Mesenchymal stem cell (in vitro differentiated cells and primary cell): ENCODE measurements at regions not wholly inside any gene's neighbourhood (a gene's known extent, or its start where the extent isn't known, plus 50 kb on each side); places are given as distances from the start of the nearest gene placed in this dataset.

Experiments used
- DNase-seq: peaks from one replicate; pipeline ENCODE4 v3.0.0-alpha.2; 2013
- H2AFZ ChIP-seq: one replicate; pipeline ENCODE4 v1.6.1; 2013; ENCODE audit warnings: low read depth, mild to moderate bottlenecking, control low read depth, inconsistent platforms, low read length, moderate library complexity
- H2AK5ac ChIP-seq: 2 replicates; pipeline ENCODE4 v1.6.1; 2013; ENCODE audit warnings: low read length, moderate library complexity, mild to moderate bottlenecking, inconsistent platforms; ENCODE audit not compliant: severe bottlenecking
- H2BK120ac ChIP-seq: one replicate; pipeline ENCODE4 v1.6.1; 2013; ENCODE audit warnings: low read depth, mild to moderate bottlenecking, inconsistent platforms, low read length, moderate library complexity
- H2BK12ac ChIP-seq, 2 experiments: one replicate each; pipeline ENCODE4 v1.6.1; 2013; ENCODE audit warnings: inconsistent platforms in 2 of 2, low read length in 2 of 2, mild to moderate bottlenecking in 2 of 2, moderate library complexity in 2 of 2, control low read depth in 1 of 2
- H2BK15ac ChIP-seq: one replicate; pipeline ENCODE4 v1.6.1; 2013; ENCODE audit warnings: mild to moderate bottlenecking, low read depth, inconsistent platforms; ENCODE audit not compliant: poor library complexity, severe bottlenecking
- H2BK5ac ChIP-seq: 2 replicates; pipeline ENCODE4 v1.6.1; 2013; ENCODE audit warnings: low read depth, mild to moderate bottlenecking, low read length, control low read depth, inconsistent platforms; ENCODE audit not compliant: poor library complexity, severe bottlenecking
- H3K14ac ChIP-seq, 2 experiments: one replicate each; pipeline ENCODE4 v1.6.1; 2013; ENCODE audit warnings: inconsistent platforms in 2 of 2, low read length in 2 of 2, control low read depth in 1 of 2, mild to moderate bottlenecking in 1 of 2, moderate library complexity in 1 of 2
- H3K18ac ChIP-seq, 2 experiments: one replicate each; pipeline ENCODE4 v1.6.1; 2013; ENCODE audit warnings: inconsistent platforms in 2 of 2, low read length in 2 of 2, control low read depth in 1 of 2, low read depth in 1 of 2, mild to moderate bottlenecking in 1 of 2
- H3K23ac ChIP-seq, 2 experiments: one replicate each; pipeline ENCODE4 v1.6.1; 2013; ENCODE audit warnings: inconsistent platforms in 2 of 2, low read length in 2 of 2, mild to moderate bottlenecking in 2 of 2, moderate library complexity in 2 of 2, control low read depth in 1 of 2
- H3K27ac ChIP-seq: 2 replicates; pipeline ENCODE4 v1.5.1; 2013; ENCODE audit warnings: mild to moderate bottlenecking, moderate library complexity, low read length, control low read depth, inconsistent platforms; ENCODE audit not compliant: poor library complexity, severe bottlenecking
- H3K27me3 ChIP-seq, 2 experiments: 2 replicates each; pipeline versions ENCODE4 v1.6.1 to v1.7.0; 2013; ENCODE audit warnings: low read length in 2 of 2, mild to moderate bottlenecking in 2 of 2, moderate library complexity in 2 of 2, control low read depth in 1 of 2, inconsistent platforms in 1 of 2; ENCODE audit not compliant: control insufficient read depth in 1 of 2, insufficient read depth in 1 of 2
- H3K36me3 ChIP-seq, 2 experiments: 2 replicates each; pipeline versions ENCODE4 v1.6.1 to v1.7.0; 2013; ENCODE audit warnings: low read length in 2 of 2, control low read depth in 1 of 2, inconsistent platforms in 1 of 2, low read depth in 1 of 2, mild to moderate bottlenecking in 1 of 2; ENCODE audit not compliant: insufficient read depth in 2 of 2, control insufficient read depth in 1 of 2
- H3K4ac ChIP-seq, 2 experiments: one replicate each; pipeline ENCODE4 v1.6.1; 2013; ENCODE audit warnings: inconsistent platforms in 2 of 2, low read length in 2 of 2, mild to moderate bottlenecking in 2 of 2, moderate library complexity in 2 of 2, control low read depth in 1 of 2, low read depth in 1 of 2
- H3K4me1 ChIP-seq: 2 replicates; pipeline ENCODE4 v1.6.1; 2013; ENCODE audit warnings: low read depth, low read length, control low read depth; ENCODE audit not compliant: control insufficient read depth, insufficient read depth
- H3K4me2 ChIP-seq: 2 replicates; pipeline ENCODE4 v1.6.1; 2013; ENCODE audit warnings: low read length, mild to moderate bottlenecking, inconsistent platforms; ENCODE audit not compliant: poor library complexity, severe bottlenecking
- H3K4me3 ChIP-seq, 2 experiments: 2 replicates each; pipeline versions ENCODE4 v1.5.1 to v1.7.0; 2013; ENCODE audit warnings: low read length in 2 of 2, mild to moderate bottlenecking in 2 of 2, control low read depth in 1 of 2, low read depth in 1 of 2; ENCODE audit not compliant: insufficient read depth in 1 of 2
- H3K79me1 ChIP-seq: replicated peaks from 2 replicates; pipeline ENCODE4 v1.6.1; 2013; ENCODE audit warnings: mild to moderate bottlenecking, control low read depth, low read length, inconsistent platforms; ENCODE audit not compliant: poor library complexity, severe bottlenecking
- H3K9ac ChIP-seq: 2 replicates; pipeline ENCODE4 v1.7.0; 2013; ENCODE audit warnings: mild to moderate bottlenecking, low read length, moderate library complexity
- H3K9me3 ChIP-seq: 2 replicates; pipeline ENCODE4 v1.7.0; 2013; ENCODE audit warnings: mild to moderate bottlenecking, low read length; ENCODE audit not compliant: control insufficient read depth
- H4K8ac ChIP-seq: one replicate; pipeline ENCODE4 v1.6.1; 2013; ENCODE audit warnings: inconsistent platforms, mild to moderate bottlenecking, low read length, moderate library complexity
- H4K91ac ChIP-seq: one replicate; pipeline ENCODE4 v1.6.1; 2013; ENCODE audit warnings: mild to moderate bottlenecking, low read length, inconsistent platforms
- WGBS: methylation state at CpG from one replicate; pipeline ENCODE4 v1.1.7; 2013; ENCODE audit warnings: mixed read lengths; 5-methylcytosine and 5-hydroxymethylcytosine counted together

GRCh38 chr20:39944861-39945260 lies 744.2 kb downstream of the MAFB start:
- Histone ChIP-seq H3K23ac (no peak overlapping the region), H3K9ac (no peak overlapping the region), H2AK5ac (no peak overlapping the region)

GRCh38 chr20:39943336-39943735 lies 745.7 kb downstream of the MAFB start:
- WGBS: 82% methylated on average over 5 of the region's 6 CpGs
- Histone ChIP-seq H3K23ac (no peak overlapping the region), H3K14ac (no peak overlapping the region), H3K9ac (no peak overlapping the region), H3K9me3 (no peaks in the 10 kb centered on the region), H3K27ac (no peak overlapping the region), H3K27me3 (no peaks in the 10 kb centered on the region), H2AK5ac (no peak overlapping the region), H4K8ac (no peak overlapping the region), H2BK15ac (no peak overlapping the region), H3K4me1 (no peaks in the 10 kb centered on the region), H2BK120ac (no peak overlapping the region), H4K91ac (no peak overlapping the region), H3K18ac (no peak overlapping the region), H3K4ac (no peak overlapping the region), H2AFZ (no peak overlapping the region), H3K4me2 (no peak overlapping the region), H3K36me3 (no peaks in the 10 kb centered on the region), H2BK12ac (no peak overlapping the region), H3K4me3 (no peak overlapping the region), H2BK5ac (no peak overlapping the region), H3K79me1 (no peaks in the 10 kb centered on the region)
- no peak for DNase-seq

More at GRCh38 chr20:39944861-39945260, 744.2 kb downstream of the MAFB start:
- Histone ChIP-seq H3K4me3 (no peak overlapping the region), H3K4me2 (no peak overlapping the region), H3K4ac (no peak overlapping the region), H4K8ac (no peak overlapping the region), H3K9me3 (no peaks in the 10 kb centered on the region), H3K27me3 (no peaks in the 10 kb centered on the region), H2BK120ac (no peak overlapping the region), H3K18ac (no peak overlapping the region), H3K4me1 (no peaks in the 10 kb centered on the region), H3K36me3 (no peaks in the 10 kb centered on the region), H2BK15ac (no peak overlapping the region), H3K14ac (no peak overlapping the region), H4K91ac (no peak overlapping the region), H2AFZ (no peak overlapping the region), H2BK5ac (no peak overlapping the region), H3K79me1 (no peaks in the 10 kb centered on the region), H3K27ac (no peak overlapping the region), H2BK12ac (no peak overlapping the region)
- DNase-seq: no peak

- no peak overlapping the region for H2BK120ac ChIP-seq
- no peaks in the 10 kb centered on the region for H3K36me3 ChIP-seq
- H3K79me1 ChIP-seq: no peaks in the 10 kb centered on the region
- H2BK15ac ChIP-seq: no peak overlapping the region
- no peak overlapping the region for H3K23ac ChIP-seq
- DNase-seq: no peak
- no peaks in the 10 kb centered on the region for H3K9me3 ChIP-seq
- no peak overlapping the region for H4K91ac ChIP-seq
- H3K27me3 ChIP-seq: no peaks in the 10 kb centered on the region
- no peak overlapping the region for H3K14ac ChIP-seq
- H3K27ac ChIP-seq: no peak overlapping the region
- no peak overlapping the region for H3K4ac ChIP-seq
- no peak overlapping the region for H3K9ac ChIP-seq
- H2BK12ac ChIP-seq: no peak overlapping the region
- H3K18ac ChIP-seq: no peak overlapping the region
- H3K4me2 ChIP-seq: no peak overlapping the region
- no peak overlapping the region for H2AK5ac ChIP-seq
- no peak overlapping the region for H4K8ac ChIP-seq
- no peak overlapping the region for H2BK5ac ChIP-seq
- H2AFZ ChIP-seq: no peak overlapping the region
- H3K4me1 ChIP-seq: no peaks in the 10 kb centered on the region
- H3K4me3 ChIP-seq: no peak overlapping the region
- WGBS: 57% methylated on average over 1 of the region's 1 CpG
Measured at GRCh38 chr20:39941245-39941644, 747.8 kb downstream of the MAFB start.

- H2BK15ac ChIP-seq: no peak overlapping the region
- no peak overlapping the region for H3K4me3 ChIP-seq
- no peak overlapping the region for H3K14ac ChIP-seq
- no peak overlapping the region for H3K9ac ChIP-seq
- no peaks in the 10 kb centered on the region for H3K79me1 ChIP-seq
- peak; percentile 3 for DNase-seq
- no peaks in the 10 kb centered on the region for H3K4me1 ChIP-seq
- 60% methylated on average over 2 of the region's 2 CpGs for WGBS
- H3K18ac ChIP-seq: no peak overlapping the region
- no peak overlapping the region for H4K8ac ChIP-seq
- H4K91ac ChIP-seq: no peak overlapping the region
- no peaks in the 10 kb centered on the region for H3K9me3 ChIP-seq
- H3K4ac ChIP-seq: no peak overlapping the region
- no peaks in the 10 kb centered on the region for H3K27me3 ChIP-seq
- H2AK5ac ChIP-seq: no peak overlapping the region
- no peak overlapping the region for H2BK5ac ChIP-seq
- no peak overlapping the region for H2BK12ac ChIP-seq
- no peak overlapping the region for H2BK120ac ChIP-seq
- H3K23ac ChIP-seq: no peak overlapping the region
- H3K36me3 ChIP-seq: no peaks in the 10 kb centered on the region
- no peak overlapping the region for H3K27ac ChIP-seq
- H3K4me2 ChIP-seq: no peak overlapping the region
- no peak overlapping the region for H2AFZ ChIP-seq
Measured at GRCh38 chr20:39939241-39939865, 749.7 kb downstream of the MAFB start.
